ENCODE measurements at regions not wholly inside any gene's neighbourhood (a gene's known extent, or its start where the extent isn't known, plus 50 kb on each side); places are given as distances from the start of the nearest gene placed in this dataset.

GRCh38 chr2:193973781-193974180 lies 1683.2 kb upstream of the SLC39A10 start:
- TF ChIP-seq CTCF (IDR thresholded peaks at IDR 0.05 in 2 of 3, conservative IDR thresholded peaks at IDR 0.05 in 1 of 3; ENCODE audit: control insufficient read depth in 2 of 3, extremely low read depth in 1 of 3, insufficient read depth in 1 of 3, low read depth in 3 of 3, low read length in 3 of 3) (no peak), NFXL1 (IDR thresholded peaks at IDR 0.05; ENCODE audit: borderline replicate concordance) (no peak), POLR2AphosphoS5 (IDR thresholded peaks at IDR 0.05; ENCODE audit: low read length) (no peak), USF1 (IDR thresholded peaks at IDR 0.05; ENCODE audit: borderline replicate concordance, extremely low read length, insufficient read depth, low read depth, low read length) (no peak), SREBF2 (IDR thresholded peaks at IDR 0.05; ENCODE audit: low read length) (no peak), MAX (IDR thresholded peaks at IDR 0.05; ENCODE audit: low read depth, low read length) (no peak), POLR2A (IDR thresholded peaks at IDR 0.05; ENCODE audit: low read depth, low read length) (no peak), SIX5 (IDR thresholded peaks at IDR 0.05; ENCODE audit: low read depth, low read length, severe bottlenecking) (no peak), MEF2A (IDR thresholded peaks at IDR 0.05; ENCODE audit: insufficient read depth, low read depth, low read length) (no peak), EGR1 (IDR thresholded peaks at IDR 0.05; ENCODE audit: borderline replicate concordance in 1 of 2, low read depth in 2 of 2, low read length in 2 of 2) (no peak), ESRRA (IDR thresholded peaks at IDR 0.05; ENCODE audit: low read length) (no peak), RBBP5 (conservative IDR thresholded peaks at IDR 0.05) (no peak), ZNF384 (IDR thresholded peaks at IDR 0.05; ENCODE audit: borderline replicate concordance, low read depth, low read length) (no peak)

Measured in GM12878 (cell line).